GM12878 (cell line): ENCODE measurements at regions not wholly inside any gene's neighbourhood (a gene's known extent, or its start where the extent isn't known, plus 50 kb on each side); places are given as distances from the start of the nearest gene placed in this dataset.

Experiments used
- ETV6 ChIP-seq, 2 experiments: fragments of 450-650 bp in 1 of 2; IDR thresholded peaks in 1 of 2; conservative IDR thresholded peaks in 1 of 2; 2 replicates each; pipeline ENCODE4 v1.6.1; 2014; ENCODE audit warnings: antibody characterized with exemption in 1 of 2, borderline replicate concordance in 1 of 2, low read depth in 1 of 2, mild to moderate bottlenecking in 1 of 2, moderate library complexity in 1 of 2
- FOXK2 ChIP-seq: fragments of 450-650 bp; IDR thresholded peaks from 2 replicates; pipeline ENCODE4 v1.6.1; 2017; ENCODE audit warnings: mild to moderate bottlenecking, moderate library complexity
- NRF1 ChIP-seq: conservative IDR thresholded peaks from 2 replicates; pipeline ENCODE4 v1.6.1; 2011; ENCODE audit warnings: mild to moderate bottlenecking, low read depth, low read length, improper control_type of control experiment
- RBBP5 ChIP-seq: fragments of 200-600 bp; sonication (generic); conservative IDR thresholded peaks from 2 replicates; pipeline ENCODE4 v1.6.1; 2016
- TF ChIP-seq, protein P1 (sequence below): IDR thresholded peaks from 2 replicates; pipeline ENCODE4 v1.6.1; 2011; ENCODE audit warnings: borderline replicate concordance, low read depth, mild to moderate bottlenecking, moderate library complexity, low read length; ENCODE audit not compliant: insufficient read depth, poor library complexity, severe bottlenecking
- TF ChIP-seq, protein P2 (sequence below), 3 experiments: IDR thresholded peaks in 2 of 3; conservative IDR thresholded peaks in 1 of 3; 2 replicates each; pipeline ENCODE4 v1.5.1; 2011; ENCODE audit warnings: low read depth in 3 of 3, low read length in 3 of 3, mild to moderate bottlenecking in 3 of 3, control low read depth in 2 of 3, moderate library complexity in 2 of 3, inconsistent platforms in 1 of 3, mixed read lengths in 1 of 3; ENCODE audit not compliant: control insufficient read depth in 2 of 3, insufficient read depth in 1 of 3; ENCODE audit errors: extremely low read depth in 1 of 3

DNA sequence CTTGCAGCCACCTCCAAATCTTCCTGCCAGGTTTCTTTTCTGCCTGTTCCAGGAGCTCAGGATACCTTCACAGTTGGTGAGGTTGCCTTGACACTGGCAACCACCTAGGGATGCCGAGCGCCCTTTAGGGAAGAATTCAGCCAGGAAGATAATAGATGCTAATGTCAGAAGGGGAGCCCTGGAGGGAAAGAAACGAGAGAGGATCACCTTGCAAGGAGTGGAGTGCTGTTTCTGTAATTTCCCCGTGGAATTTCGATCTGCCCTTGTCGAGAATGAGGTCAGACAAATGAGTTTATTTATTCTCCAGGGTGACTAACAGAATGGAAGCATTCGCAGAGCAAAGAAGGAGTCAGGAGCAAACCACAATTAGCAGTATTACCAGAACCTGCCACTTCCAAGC lies 315.8 kb upstream of the KAZN start:
- no peak for TF ChIP-seq RBBP5
- no peak for TF ChIP-seq ETV6 (conservative IDR thresholded peaks at IDR 0.05 in 1 of 2, IDR thresholded peaks at IDR 0.05 in 1 of 2; ENCODE audit: borderline replicate concordance in 1 of 2, low read depth in 1 of 2)
- TF ChIP-seq NRF1, result no peak
- TF ChIP-seq, protein P1, sequence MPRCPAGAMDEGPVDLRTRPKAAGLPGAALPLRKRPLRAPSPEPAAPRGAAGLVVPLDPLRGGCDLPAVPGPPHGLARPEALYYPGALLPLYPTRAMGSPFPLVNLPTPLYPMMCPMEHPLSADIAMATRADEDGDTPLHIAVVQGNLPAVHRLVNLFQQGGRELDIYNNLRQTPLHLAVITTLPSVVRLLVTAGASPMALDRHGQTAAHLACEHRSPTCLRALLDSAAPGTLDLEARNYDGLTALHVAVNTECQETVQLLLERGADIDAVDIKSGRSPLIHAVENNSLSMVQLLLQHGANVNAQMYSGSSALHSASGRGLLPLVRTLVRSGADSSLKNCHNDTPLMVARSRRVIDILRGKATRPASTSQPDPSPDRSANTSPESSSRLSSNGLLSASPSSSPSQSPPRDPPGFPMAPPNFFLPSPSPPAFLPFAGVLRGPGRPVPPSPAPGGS, result no peak
- TF ChIP-seq, protein P2, sequence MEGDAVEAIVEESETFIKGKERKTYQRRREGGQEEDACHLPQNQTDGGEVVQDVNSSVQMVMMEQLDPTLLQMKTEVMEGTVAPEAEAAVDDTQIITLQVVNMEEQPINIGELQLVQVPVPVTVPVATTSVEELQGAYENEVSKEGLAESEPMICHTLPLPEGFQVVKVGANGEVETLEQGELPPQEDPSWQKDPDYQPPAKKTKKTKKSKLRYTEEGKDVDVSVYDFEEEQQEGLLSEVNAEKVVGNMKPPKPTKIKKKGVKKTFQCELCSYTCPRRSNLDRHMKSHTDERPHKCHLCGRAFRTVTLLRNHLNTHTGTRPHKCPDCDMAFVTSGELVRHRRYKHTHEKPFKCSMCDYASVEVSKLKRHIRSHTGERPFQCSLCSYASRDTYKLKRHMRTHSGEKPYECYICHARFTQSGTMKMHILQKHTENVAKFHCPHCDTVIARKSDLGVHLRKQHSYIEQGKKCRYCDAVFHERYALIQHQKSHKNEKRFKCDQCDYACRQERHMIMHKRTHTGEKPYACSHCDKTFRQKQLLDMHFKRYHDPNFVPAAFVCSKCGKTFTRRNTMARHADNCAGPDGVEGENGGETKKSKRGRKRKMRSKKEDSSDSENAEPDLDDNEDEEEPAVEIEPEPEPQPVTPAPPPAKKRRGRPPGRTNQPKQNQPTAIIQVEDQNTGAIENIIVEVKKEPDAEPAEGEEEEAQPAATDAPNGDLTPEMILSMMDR (IDR thresholded peaks at IDR 0.05 in 2 of 3, conservative IDR thresholded peaks at IDR 0.05 in 1 of 3; ENCODE audit: control insufficient read depth in 2 of 3, extremely low read depth in 1 of 3, insufficient read depth in 1 of 3, low read depth in 3 of 3, low read length in 3 of 3), result no peak
- no peak for TF ChIP-seq FOXK2
